Ishikawa (cell line): ENCODE measurements at regions not wholly inside any gene's neighbourhood (a gene's known extent, or its start where the extent isn't known, plus 50 kb on each side); places are given as distances from the start of the nearest gene placed in this dataset.

ENCODE experiments used
- CEBPB ChIP-seq: IDR thresholded peaks from 2 replicates; pipeline ENCODE4 v1.6.1; 2012
- CREB1 ChIP-seq: IDR thresholded peaks from 2 replicates; pipeline ENCODE4 v1.6.1; 2012; ENCODE audit warnings: low read depth
- EGR1 ChIP-seq: IDR thresholded peaks from 2 replicates; pipeline ENCODE4 v1.6.1; 2012
- EP300 ChIP-seq: IDR thresholded peaks from 2 replicates; pipeline ENCODE4 v1.6.1; 2012; ENCODE audit warnings: borderline replicate concordance
- FOXM1 ChIP-seq: IDR thresholded peaks from 2 replicates; pipeline ENCODE4 v1.6.1; 2012; ENCODE audit warnings: low read depth, borderline replicate concordance
- NFIC ChIP-seq: IDR thresholded peaks from 2 replicates; pipeline ENCODE4 v1.6.1; 2012
- RAD21 ChIP-seq: IDR thresholded peaks from 2 replicates; pipeline ENCODE4 v1.6.1; 2012; ENCODE audit warnings: low read depth
- TAF1 ChIP-seq: IDR thresholded peaks from 2 replicates; pipeline ENCODE4 v1.6.1; 2012; ENCODE audit warnings: low read depth, mild to moderate bottlenecking
- TCF12 ChIP-seq: IDR thresholded peaks from 2 replicates; pipeline ENCODE4 v1.6.1; 2012; ENCODE audit warnings: low read depth
- TEAD4 ChIP-seq: IDR thresholded peaks from 2 replicates; pipeline ENCODE4 v1.6.1; 2012
- YY1 ChIP-seq: IDR thresholded peaks from 2 replicates; pipeline ENCODE4 v1.6.1; 2012; ENCODE audit warnings: low read depth
- ZBTB7A ChIP-seq: IDR thresholded peaks from 2 replicates; pipeline ENCODE4 v1.6.1; 2012; ENCODE audit warnings: low read depth
- TF ChIP-seq, protein P1 (sequence below): IDR thresholded peaks from 2 replicates; pipeline ENCODE4 v1.6.1; 2012; ENCODE audit warnings: low read depth, mild to moderate bottlenecking
- TF ChIP-seq, protein P2 (sequence below): IDR thresholded peaks from 2 replicates; pipeline ENCODE4 v1.6.1; 2012
- TF ChIP-seq, protein P3 (sequence below): IDR thresholded peaks from 2 replicates; pipeline ENCODE4 v1.6.1; 2012

DNA sequence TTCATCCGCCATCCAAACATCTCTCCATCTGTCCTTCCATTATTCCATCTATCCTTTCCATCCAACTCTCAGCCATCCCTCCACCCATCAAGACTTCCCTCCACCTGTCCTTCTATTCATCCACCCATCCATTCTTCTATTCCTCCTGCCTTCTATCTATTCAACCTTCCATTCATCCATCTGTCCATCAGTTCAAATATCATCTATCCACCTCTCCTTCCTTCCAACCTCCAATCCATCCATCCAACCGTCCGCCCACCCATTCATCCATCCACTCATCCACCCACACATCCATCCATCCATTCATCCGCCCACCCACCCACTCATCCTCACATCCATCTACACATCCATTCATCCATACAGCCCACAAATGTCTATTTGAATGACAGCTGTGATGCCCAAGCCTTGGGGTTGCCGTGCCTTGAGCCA lies 132.1 kb downstream of the CEBPB start:
- TF ChIP-seq, protein P1, sequence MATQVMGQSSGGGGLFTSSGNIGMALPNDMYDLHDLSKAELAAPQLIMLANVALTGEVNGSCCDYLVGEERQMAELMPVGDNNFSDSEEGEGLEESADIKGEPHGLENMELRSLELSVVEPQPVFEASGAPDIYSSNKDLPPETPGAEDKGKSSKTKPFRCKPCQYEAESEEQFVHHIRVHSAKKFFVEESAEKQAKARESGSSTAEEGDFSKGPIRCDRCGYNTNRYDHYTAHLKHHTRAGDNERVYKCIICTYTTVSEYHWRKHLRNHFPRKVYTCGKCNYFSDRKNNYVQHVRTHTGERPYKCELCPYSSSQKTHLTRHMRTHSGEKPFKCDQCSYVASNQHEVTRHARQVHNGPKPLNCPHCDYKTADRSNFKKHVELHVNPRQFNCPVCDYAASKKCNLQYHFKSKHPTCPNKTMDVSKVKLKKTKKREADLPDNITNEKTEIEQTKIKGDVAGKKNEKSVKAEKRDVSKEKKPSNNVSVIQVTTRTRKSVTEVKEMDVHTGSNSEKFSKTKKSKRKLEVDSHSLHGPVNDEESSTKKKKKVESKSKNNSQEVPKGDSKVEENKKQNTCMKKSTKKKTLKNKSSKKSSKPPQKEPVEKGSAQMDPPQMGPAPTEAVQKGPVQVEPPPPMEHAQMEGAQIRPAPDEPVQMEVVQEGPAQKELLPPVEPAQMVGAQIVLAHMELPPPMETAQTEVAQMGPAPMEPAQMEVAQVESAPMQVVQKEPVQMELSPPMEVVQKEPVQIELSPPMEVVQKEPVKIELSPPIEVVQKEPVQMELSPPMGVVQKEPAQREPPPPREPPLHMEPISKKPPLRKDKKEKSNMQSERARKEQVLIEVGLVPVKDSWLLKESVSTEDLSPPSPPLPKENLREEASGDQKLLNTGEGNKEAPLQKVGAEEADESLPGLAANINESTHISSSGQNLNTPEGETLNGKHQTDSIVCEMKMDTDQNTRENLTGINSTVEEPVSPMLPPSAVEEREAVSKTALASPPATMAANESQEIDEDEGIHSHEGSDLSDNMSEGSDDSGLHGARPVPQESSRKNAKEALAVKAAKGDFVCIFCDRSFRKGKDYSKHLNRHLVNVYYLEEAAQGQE: no peak

DNA sequence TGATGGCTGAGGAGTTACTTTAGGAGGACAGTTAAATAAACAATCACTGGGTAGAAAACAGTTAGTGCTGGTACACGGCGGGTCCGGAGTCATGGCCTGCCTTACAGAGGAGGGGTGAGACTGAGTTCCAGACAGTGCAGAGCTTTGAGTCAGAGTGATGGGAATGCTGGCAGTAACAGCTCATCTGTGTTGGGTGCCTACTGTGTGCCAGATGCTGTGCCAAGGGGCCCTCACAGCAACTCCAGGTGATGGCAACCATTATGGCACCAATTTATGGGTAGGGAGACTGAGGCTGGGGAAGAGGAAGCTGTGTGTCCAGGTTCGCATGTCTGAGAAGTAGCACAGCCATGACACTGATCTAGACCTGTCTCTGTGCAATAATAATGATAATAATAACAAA lies 132.6 kb downstream of the CEBPB start:
- TF ChIP-seq CEBPB: no peak
- no peak for TF ChIP-seq EGR1
- no peak for TF ChIP-seq FOXM1
- no peak for TF ChIP-seq CREB1
- TF ChIP-seq YY1: no peak

DNA sequence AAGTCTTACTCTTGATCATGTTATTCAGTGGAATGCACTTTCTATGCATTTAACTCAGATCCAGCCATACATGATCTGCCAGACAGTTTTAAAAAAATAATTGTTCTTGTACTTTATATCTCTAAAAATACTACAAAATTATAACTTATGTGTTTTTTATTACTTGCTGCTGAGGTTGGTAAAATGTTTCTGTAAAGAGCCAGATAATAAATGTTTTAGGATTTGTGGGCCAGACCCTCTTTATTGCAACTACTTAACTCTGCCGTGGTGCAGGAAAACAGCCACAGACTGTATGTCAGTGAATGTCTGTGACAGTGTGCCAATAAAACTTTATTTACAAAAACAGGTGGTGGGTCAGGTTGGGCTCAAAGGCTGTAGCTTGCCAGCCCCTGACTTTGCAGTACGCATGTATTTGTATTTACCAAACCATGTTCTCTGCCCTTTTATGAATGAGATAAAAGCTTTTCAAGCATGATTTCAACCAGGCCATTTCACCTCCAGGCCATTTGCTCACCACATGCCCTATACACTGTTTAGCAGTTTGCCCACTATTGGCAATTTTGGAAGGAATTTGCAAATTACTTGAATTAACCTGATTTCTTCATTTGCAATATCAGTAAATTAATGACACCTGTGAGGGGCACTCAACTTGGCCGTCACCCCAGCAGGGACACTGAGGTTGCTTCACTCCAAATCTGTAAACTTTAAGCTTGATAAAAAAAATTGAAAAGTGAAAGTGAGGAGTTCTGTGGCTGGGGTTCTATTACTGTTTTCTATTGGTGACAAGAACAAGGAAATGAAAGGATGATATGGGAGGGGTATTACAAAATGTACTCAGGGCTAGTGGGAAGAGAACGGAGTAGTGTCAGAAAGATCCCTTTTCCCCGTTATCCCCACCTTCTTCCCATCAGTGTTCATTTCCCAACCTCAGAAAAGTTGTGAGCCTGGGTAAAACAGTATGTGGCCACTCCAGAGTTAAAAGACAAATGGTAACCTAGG lies 133.4 kb downstream of the CEBPB start:
- TF ChIP-seq, protein P2, sequence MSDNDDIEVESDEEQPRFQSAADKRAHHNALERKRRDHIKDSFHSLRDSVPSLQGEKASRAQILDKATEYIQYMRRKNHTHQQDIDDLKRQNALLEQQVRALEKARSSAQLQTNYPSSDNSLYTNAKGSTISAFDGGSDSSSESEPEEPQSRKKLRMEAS: no peak
- TF ChIP-seq FOXM1 (no peak), CEBPB (no peak), EP300 (no peak), ZBTB7A (no peak), EGR1 (no peak), TCF12 (no peak)

DNA sequence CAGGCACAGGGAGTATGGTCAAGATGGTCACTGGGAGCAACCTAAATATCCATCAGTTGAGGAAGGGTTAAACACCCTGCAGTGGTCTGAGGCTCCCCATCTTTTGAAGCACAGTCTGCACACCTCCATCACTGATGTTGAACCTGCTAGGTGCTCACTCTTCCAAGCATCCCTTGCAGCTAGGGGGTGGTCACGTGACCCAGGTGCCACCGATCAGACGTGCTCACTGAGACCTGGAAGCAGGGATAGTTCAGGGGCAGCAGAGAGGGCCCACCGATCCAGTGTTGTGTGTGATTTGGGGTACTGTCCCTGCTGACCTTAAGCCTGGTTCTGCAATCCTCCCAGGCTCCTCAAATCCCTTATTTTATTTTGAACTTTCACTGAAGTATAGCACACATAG lies 134.6 kb downstream of the CEBPB start:
- TF ChIP-seq ZBTB7A (no peak), FOXM1 (no peak)
- TF ChIP-seq, protein P3, sequence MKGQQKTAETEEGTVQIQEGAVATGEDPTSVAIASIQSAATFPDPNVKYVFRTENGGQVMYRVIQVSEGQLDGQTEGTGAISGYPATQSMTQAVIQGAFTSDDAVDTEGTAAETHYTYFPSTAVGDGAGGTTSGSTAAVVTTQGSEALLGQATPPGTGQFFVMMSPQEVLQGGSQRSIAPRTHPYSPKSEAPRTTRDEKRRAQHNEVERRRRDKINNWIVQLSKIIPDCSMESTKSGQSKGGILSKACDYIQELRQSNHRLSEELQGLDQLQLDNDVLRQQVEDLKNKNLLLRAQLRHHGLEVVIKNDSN: 0 out of 2 replicates have a peak, but pooled peaks have one; percentile 43

DNA sequence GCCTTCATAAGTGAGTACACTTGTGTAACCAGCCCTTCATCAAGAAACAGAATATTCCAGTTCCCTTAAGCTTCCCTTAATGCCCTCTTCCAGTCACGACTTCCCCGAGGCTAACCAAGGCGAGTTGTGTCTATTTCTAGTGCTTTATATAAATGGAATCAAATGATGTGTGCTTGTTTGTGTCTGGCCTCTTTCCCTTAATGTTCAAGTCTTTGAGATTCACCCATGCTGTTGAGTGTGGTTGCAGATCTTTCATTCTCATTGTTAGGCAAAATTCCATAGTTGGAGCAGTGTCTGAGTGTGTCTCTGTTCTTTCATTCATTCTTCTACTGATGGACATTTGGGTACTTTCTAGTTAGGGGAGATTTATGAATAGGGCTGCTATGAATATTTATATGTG lies 135.0 kb downstream of the CEBPB start:
- TF ChIP-seq, protein P1: no peak
- no peak for TF ChIP-seq NFIC
- TF ChIP-seq, protein P3: no peak
- no peak for TF ChIP-seq EP300
- TF ChIP-seq ZBTB7A: no peak
- TF ChIP-seq EGR1: no peak
- no peak for TF ChIP-seq TCF12
- TF ChIP-seq TAF1: no peak
- TF ChIP-seq YY1: no peak
- no peak for TF ChIP-seq CEBPB
- TF ChIP-seq FOXM1: no peak
- no peak for TF ChIP-seq CREB1
- TF ChIP-seq RAD21: no peak
- no peak for TF ChIP-seq TEAD4
- TF ChIP-seq, protein P2: no peak

DNA sequence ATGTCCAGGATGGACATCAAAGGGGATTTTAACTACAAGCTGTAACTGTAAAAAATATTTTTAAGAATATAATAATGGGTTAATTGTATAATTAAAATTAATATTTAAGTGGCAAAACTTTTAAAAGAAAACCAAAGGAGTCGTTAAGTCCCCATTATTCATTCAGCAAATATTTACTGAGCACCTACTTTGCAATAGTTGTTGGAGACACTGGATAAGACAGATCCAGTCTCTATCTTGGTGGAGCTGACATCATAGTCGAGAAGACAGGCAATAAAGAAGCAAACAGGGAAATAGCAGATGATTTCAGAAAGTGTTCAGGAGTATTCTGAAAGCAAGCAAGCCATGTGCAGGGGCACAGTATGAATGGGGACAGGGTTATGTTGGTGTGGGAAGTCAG lies 137.0 kb downstream of the CEBPB start:
- TF ChIP-seq, protein P3: no peak
- no peak for TF ChIP-seq NFIC
